NCI-H1417 treated with DMSO at 0.1 percent for 48 hours (cell line): ENCODE measurements at regions not wholly inside any gene's neighbourhood (a gene's known extent, or its start where the extent isn't known, plus 50 kb on each side); places are given as distances from the start of the nearest gene placed in this dataset.

Source experiments
- DNase-seq: peaks from one replicate; lab custom pipeline; 2025; lab: John Stamatoyannopoulos, UW

DNA sequence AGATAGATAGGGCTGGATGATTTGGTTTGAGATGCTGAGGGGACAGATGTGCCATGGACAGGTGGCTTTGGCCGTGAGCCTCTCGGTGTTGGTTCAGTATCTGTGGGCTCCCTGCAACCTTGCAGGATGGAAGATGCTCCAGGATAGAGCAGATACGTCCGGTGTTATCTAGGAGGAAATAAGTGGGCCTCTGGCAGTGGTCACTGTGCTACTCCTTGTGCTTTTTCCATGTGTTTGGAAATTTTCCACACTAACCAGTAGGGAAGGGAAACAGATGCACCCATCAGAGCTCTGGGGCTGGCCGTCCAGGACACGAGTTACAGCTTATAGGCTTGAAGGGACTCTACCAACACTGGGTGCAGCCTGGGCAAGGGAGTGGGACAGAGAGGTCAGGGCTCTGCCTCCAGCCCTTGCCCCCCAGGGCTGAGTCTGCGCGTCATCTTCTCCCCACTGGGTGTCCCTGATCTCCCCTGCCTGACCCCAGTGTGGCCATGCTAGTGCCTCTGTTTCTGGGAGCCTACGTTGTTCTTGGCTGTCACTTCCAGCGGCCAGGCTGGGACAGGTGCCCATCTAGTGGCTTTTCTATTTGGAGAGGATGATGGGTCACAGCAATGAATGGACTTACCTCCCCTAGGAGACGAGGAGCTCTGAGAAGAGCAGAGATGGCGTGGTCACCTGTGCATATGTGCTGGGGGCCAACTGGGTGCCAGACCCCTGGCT is 166.9 kb downstream of the SEC14L1 start:
- no peak for DNase-seq

DNA sequence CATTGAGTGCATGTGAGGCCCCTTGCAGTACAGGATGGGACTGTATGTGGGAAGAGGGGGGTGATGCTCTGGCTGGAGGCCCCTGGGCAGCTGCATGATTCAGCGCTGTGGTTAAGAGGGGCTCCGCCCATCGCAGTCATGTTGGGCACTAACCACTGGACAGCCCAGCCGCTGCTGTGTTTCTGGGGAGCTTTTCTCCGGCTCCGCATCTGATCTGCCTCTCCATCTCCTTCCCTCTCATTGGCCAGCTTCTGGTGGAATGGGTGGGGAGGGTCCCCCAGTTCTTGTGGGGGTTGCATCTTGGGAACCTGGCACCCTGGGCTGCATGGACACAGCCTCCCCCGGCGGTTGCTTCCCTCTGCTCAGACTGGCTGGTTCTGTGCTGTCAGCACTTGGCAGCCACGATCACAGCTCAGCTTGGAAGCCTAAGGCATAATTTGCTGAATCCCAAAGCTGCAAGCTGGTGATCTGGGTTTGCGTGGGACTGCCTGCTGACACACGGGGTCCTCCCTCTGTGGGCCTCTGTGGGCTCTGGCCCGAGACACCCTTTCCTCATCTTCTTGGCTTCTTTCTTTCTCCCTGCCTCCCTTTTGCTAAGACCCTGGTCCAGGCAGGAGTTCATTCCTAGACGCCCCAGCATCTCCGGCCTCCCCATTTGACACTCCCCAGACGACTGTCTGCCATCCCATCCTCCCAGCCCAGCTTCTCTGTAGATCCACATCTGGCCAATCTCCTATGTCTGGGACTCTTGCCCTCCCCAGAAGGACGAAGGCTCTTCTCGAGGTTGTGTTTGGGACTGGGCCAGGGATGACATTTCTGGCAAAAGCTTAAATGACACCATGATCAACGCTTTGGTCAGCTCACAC is 168.3 kb downstream of the SEC14L1 start:
- no peak for DNase-seq

DNA sequence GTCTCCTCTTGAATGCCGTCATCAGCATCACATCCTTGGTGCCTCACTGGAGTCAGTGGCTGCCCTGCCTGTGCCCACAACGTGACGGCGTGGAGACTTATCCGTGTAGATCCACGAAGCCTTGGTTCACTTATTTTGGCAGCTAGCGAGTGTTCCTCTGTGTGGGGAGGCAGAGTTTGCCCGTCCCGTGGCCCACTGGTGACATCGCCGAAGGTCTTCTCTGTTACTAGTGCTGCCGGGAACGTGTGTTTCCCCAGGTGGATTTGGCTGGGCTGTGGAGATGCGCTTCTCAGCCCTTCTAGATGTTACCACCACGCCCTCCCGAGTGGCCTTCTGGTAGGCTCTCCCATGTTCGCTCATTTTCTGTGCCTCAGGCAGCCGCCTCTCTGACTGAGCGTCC is 169.6 kb downstream of the SEC14L1 start:
- no peak for DNase-seq

DNA sequence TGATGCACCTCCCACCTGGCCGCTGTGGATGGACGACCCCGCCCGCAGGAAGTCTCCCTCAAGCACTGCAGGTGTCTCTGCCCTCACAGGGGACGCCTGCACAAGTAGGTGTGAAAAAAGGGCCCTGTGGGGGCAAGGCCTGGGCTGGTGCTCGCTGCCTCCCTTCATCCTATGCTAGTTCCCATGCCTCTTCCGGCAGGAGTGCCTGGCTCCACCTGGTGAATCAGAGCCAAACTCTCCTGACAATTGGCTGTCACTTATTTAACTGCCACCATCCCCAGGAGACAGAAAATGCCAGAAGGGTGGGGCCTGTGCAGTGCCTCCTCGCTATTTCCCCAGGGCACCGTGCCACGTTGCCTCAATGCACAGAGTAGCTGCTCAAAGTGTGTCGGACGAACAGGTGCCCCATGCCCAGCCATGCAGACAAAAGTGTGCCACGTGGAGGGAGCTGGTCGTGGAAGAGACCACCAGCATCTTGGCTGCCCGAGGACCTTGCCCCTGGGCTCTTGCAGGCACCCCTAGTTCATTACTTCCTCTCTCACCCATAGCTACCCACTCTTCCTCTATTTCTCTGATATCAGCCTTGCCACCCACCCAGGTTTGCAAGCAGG is 170.7 kb downstream of the SEC14L1 start:
- DNase-seq: no peak

DNA sequence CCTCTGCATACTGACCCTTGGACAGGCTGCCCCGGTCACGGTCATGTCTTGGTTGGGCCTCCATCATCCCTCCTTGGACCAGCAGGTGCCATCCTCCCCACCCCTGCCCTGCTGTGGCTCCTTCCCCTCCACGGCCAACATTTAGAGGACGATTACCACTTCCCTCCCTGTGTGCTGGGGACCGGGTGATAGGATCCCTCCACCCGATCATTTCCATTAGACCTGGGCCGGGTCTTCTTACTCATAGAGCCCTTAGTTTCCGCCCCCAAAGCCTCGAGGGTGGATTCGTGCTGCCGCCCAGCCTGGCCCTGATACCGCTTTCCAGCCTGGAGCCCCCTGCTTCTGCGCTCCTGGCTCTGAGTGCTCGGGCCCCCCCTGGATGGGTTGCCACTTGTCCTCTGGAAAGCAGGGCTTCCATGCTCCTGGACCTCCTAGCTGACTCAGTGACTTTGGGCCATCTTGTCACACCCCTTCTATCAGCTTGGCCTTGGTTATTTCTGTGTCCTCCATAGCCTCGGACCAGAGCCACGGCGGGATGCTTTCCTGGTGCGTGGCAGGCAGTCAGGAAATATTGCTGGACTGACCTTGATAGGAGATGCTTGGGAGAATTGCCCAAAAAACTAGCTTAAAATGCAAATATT is 171.4 kb downstream of the SEC14L1 start:
- no peak for DNase-seq

DNA sequence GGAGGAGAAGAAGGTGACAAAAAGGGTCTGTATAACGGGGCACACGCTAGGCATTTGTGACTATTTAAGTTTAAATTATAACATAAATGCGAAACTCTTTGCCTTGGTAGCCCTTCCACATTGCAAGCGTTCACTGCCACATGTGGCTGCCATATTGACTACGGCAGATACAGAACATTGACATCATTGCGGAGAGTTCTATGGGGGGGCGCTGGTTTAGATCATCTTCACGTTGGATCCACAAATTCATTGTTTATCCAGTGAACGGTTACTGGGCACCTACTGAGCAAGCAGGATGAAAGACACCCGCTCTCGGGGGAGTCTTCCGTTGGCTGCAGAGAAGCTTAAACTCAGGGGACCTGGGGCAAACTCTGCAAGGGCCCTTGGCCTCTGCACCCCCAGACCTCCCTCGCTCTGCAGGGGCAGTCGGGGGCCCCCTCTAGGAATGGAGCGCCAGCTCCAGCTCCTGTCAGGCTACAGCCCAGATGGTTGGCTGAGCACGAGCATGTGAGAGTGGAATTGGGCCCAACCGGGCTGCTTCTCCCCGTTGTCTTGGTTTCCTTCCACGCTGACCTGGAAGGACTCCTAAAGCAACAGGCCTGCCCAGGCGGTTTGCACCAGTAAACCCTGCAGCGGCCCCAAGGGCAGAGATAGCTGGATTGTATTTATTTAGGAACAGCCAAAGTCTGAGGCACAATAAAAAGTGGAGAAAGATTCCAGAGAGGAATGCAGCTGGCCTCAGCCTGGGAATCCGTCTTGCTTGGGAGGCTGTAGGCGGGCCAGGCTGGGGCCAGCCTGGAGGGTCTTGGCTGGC is 172.2 kb downstream of the SEC14L1 start:
- no peak for DNase-seq

DNA sequence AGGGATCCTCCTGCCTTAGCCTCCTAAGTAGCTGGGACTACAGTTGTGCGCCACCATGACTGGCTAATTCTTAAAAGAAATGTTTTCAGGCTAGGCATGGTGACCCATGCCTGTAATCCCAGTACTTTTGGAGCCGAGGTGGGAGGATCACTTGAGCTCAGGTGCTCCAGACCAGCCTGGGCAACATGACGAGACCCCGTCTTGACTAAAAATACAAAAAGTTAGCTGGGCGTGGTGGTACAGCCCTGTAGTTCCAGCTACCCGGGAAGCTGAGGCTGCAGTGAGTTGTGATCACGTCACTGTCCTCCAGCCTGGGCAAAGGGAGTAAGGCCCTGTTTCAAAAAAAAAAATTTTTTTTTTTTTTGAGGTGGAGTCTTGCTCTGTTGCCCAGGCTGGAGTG is 173.1 kb downstream of the SEC14L1 start:
- DNase-seq: no peak

DNA sequence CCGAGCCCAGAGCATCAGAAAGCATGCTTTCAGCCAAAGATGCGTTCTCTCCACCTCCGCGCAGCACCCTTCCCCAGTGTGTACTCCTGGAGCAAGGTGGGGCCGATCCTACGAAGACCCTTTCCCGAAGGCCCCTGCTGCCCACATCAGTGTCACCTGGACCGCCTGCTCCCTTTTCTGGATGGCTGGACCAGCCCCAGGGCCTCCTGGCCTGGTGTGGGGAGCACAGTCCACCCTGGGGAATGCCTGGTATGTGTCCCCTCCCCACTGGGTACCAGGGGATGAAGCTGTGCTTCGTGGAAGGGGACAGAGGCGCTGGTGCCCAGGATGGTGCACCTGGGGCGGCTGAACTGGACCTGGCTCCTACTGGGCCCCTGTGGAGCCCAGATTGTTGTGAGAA is 173.8 kb downstream of the SEC14L1 start:
- no peak for DNase-seq

DNA sequence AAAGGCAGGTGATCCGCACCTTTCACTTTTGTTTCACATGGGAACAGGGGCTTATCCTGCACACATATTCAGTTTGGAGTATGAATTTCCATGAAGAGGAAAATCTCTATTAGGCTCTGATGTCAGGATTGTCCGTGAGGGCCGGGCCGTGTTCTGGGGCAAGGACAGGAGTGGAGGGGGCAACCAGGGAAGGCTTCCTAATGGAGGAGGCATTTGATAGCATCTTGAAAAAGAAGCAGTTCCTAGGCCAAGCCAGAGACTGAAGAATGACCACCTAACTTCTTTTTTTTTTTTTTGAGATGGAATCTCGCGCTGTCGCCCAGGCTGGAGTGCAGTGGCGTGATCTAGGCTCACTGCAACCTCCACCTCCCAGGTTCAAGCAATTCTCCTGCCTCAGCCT is 174.2 kb downstream of the SEC14L1 start:
- no peak for DNase-seq

DNA sequence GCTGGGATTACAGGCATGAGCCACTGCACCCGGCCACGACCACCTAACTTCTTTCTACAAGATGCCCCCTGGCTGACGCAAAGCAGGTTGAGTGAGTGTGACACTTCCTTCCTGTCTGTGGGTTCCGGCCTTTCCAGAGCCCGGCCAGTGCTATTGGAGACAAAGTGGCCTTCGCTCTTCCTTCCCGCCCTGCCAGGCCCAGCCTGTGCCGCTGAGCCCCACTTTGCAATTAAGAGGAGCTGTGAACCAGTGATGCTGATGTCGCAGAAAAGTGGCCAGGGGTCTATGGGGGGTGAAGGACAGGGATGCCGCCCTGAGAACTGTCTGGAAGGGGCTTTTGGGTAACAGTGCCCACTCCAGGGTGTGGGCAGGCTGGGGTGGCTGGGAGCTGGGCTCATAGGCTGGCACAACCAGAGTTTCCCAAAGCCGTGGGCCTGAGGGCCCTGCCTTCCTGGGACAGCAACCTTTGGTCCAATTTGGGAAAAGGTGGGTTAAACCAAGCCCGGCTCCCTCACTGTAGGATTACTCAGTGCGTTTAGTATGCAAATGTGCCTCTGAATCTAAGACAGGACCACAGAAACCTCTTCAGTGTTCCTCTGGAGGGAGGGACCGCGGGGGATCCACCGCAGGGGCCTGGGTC is 174.9 kb downstream of the SEC14L1 start:
- no peak for DNase-seq

DNA sequence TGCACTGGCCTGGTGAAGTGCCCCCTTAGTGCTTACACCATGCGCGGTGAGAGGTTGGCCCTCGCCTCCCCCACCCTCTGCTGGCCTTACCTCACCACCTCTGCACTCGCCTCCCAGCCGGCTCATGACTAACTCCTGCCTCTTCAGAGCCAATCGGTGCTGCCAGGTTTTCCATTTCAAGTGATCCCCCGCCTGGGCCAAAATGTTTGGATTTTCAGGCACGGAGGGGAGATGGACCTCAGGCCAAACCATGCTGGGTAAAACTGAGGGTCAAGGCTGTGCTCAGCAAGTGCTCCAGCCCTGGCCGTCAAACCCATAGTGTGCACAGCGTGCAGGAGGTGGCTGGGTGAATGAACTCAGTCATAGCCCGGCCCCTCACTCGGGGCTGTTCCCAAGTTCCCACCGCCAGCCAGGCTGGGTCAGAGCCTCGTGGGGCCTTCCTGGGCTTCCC is 175.4 kb downstream of the SEC14L1 start:
- DNase-seq: no peak

DNA sequence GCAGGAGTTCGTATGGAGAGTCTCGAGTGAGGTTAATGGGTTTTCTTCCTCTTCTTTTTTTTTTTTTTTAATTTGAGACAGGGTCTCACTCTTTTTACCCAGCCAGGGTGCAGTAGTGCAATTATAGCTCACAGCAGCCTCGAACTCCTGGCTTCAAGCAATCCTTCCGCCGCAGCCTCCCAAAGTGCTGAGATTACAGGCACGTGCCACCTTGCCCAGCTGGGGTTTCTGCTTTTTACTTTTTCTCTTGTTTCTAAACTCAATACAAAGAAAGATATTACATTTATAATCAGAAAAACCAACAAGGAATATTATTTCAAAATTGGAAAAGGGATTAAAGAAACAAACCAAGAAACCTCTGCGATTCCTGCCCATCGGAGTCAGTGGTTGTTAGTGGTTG is 175.9 kb downstream of the SEC14L1 start:
- no peak for DNase-seq

DNA sequence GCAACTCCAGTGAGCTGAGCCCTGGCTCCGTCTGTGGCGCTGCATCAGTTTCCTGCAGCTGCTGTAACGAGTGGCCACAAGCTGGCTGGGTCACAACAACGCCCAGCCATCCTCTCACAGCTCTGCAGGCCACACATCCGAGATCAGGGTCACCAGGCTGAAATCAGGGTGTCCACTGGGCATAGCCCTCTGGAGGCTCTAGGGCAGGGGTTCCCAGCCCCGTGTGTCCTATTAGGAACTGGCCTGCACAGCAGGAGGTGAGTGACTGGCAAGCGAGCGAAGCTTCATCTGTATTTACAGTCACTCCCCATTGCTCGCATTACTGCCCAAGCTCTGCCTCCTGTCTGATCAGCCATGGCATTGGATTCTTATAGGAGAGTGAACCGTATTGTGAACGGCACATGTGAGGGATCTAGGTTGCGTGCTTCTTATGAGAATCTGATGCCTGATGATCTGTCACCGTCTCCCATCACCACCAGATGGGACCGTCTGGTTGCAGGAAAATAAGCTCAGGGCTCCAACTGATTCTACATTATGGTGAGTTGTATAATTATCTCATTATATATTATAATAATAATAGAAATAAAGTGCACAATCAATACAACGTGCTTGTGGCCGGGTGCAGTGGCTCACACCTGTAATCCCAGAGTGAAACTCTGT is 176.5 kb downstream of the SEC14L1 start:
- no peak for DNase-seq

DNA sequence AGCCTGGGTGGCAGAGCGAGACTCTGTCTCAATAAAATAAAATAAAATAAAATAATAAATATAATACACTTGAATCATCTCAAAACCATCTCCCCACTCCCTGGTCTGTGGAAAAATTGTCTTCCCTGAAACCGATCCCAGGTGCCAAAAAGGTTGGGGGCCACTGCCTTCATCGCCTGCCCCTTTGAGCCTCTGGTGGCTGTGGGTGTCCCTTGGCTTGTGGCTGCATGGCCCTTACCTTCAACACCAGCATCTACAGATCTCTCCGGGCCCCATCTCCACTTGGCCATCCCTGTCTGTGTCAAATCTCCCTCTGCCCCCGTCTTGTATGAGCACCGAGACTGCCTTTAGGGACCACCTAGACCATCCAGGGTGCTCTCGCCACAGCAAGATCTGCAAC is 177.3 kb downstream of the SEC14L1 start:
- DNase-seq: no peak

DNA sequence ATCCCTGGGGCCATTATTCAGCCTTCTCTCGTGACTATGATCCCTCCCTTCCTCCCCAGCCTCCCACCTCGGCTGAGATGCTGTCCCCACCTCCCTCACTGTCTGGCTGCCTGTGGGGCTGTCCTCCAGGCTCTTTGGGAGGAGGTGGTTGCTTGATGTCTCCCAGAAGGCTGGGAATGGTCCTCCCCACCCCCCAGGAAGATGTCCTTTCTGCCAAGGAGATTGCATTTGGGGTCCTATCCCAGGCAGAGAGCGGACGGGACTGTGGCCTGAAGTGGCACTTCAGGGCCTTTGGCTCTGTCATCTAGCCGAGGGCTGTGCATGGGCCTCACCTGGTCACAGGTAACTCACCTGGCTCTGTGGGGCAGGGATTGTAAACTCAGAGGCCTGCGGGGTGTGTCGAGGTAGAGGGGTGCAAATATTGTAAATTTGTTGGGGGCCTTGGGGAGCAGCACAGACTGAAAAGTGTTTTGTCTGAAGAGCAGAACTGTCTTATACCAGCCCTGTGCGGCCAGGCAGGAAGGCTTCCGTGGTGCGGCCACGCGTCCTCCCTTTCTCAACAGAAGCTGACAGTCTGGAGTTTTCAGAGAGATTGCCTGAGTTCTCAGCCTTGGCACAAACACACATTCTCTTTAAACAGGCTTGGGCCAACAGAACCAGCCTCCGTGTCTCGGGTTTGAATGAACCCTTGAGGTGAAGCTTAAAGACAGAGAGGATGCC is 177.9 kb downstream of the SEC14L1 start:
- no peak for DNase-seq

DNA sequence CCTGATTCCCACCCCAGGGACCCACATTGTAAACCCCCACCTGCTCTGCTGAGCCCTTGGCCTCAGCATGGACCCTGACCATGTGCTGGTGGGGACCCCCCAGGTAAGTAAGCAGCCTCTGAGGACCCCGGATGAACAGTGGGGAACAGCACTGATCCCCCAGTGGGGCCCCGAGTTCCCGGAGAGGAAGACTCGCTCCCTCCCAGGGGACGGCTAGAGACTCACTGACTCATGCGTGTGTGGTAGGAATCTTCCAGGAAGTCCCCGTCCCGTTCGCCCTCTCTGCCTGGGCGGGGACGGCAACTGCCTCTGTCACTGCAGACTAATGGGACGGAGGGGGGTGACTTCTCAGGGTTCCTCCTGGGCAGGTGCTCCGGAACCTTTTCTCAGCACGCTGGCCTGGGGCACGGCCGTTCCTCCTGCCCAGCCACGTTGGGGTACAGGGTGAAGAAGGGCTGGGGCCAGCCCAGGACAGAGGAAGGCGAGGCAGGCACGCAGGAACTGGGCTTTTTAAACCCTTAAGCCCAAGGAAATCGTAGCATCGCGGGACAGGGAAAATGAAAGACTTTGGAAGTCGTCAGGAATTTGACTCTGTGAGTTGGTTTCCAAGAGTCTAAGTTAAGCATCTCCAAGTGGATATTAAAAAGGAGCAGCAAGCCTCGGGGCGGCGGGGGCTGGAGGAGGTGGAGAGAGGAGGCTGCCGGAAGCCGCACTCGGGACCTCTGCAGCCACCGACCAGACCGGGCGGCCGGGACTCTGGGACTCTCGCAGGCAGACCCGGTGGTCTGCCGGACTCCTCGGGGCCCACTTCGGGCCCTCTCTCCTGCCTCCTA is 178.7 kb downstream of the SEC14L1 start:
- no peak for DNase-seq

DNA sequence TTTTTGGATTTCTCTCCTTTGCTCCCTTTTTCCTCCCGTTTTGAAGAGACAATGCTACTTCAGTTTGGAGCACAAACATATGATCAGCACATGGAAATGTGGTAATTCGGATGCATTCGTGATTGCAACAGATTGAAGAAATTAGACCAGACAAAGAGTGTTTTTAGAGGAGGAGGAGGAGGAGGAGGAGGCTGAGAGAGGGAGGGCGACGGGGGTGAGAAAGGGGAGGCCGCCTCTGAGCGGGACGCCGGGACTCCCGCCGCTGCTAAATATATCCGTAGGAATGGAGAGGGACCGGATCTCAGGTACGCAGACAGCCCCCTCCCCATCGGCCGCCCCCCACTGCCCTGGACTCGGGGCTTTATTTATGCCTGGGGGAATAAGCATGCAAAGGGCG is 179.3 kb downstream of the SEC14L1 start:
- DNase-seq: no peak

DNA sequence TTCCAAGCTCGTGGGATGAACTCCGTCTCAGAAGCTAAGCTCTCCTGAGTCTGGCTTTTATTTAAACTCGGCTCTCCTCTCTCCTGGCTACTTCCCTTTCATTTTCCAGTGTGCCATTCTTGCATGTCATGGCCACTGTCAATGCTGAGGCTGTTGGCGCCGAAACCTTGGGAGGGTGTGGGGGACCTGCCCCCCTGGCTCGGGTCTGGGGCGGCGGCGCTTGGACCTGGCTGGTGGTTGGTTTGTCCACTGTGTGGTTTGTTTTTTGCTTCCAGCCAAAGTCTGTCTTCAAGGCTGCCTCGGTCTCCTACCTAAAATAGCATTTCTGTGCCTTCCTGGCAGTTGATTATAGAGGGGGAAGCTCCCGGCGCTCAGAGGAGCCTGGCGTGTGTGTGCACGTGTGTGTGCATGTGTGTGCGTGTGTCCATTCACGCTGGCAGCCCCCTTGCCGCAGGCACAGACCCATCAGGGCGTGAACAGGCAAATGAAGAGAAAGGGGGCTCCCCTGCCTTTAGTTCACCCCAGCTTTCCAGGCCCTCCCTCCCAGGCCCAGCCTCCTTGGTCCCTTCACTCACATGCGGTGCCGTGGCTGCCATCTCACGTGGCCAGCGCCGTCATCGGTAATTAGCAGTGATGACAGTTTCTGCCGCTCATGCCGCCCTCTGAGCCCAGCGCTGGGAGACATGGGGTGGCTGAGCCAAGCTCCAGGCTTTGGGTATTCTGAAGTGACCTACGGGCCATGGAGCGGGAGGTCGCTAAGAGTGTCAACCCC is 179.9 kb downstream of the SEC14L1 start:
- no peak for DNase-seq
